ENCODE measurements at regions not wholly inside any gene's neighbourhood (a gene's known extent, or its start where the extent isn't known, plus 50 kb on each side); places are given as distances from the start of the nearest gene placed in this dataset.
"Not testable (repeated sequence)": the region's sequence is repeated elsewhere in the genome, so short reads cannot be mapped to it uniquely, and the experiment has no call there.

DNA sequence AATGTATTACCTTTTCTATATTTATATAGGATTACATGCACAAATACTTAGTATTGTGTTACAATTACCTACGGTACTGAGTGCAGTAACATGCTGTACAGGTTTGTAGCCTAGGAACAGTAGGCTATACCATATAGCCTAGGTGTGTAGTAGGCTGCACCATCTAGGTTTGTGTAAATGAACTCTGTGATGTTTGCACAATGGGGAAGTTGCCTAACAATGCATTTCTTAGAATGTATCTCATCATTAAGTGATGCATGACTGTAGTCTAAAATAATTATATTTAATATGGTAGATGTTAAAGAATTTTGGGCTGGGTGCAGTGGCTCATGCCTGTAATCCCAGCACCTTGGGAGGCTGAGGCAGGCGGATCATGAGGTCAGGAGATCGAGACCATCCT lies 281.0 kb downstream of the KLF13 start:
- H3K4me1 Mint-ChIP-seq: no peaks in the 10 kb centered on the region
- DNase-seq (no peak), ATAC-seq (no peak)
- no peak overlapping the region for H3K4me3 Mint-ChIP-seq
- H3K36me3 Mint-ChIP-seq (ENCODE audit: low read depth): peaks cover 2% of the 10 kb centered on the region
- H3K27me3 Mint-ChIP-seq: peaks cover 37% of the 10 kb centered on the region
- H3K9me3 ChIP-seq (ENCODE audit: control insufficient read depth, low read length, poor library complexity, severe bottlenecking): no peaks in the 10 kb centered on the region
- no peak overlapping the region for H3K27ac Mint-ChIP-seq

DNA sequence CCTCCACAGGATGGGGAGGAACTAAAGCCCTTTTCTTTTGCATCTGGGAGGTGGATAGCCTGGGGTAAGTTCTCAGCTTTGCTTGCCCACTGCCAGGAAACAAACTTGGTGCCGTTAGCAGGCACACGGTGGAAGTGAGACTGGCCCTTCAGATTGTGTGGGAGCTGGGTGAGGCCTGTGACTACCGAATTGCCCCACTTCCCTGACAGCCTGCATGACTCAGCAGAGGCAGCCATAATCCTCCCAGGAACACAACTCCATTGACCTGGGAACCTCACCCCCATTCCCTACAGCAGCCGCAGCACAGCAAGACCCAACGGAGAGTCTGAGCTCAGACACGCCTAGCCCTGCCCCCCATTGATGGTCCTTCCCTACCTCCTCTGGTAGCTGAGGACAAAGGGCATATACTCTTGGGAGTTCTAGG lies 282.6 kb downstream of the KLF13 start:
- H3K27ac Mint-ChIP-seq: no peak overlapping the region
- DNase-seq (no peak), ATAC-seq (no peak)
- H3K27me3 Mint-ChIP-seq: peaks cover 37% of the 10 kb centered on the region
- H3K4me1 Mint-ChIP-seq: no peaks in the 10 kb centered on the region
- no peaks in the 10 kb centered on the region for H3K9me3 ChIP-seq (ENCODE audit: control insufficient read depth, low read length, poor library complexity, severe bottlenecking)
- no peak overlapping the region for H3K4me3 Mint-ChIP-seq
- peaks cover 2% of the 10 kb centered on the region for H3K36me3 Mint-ChIP-seq (ENCODE audit: low read depth)

DNA sequence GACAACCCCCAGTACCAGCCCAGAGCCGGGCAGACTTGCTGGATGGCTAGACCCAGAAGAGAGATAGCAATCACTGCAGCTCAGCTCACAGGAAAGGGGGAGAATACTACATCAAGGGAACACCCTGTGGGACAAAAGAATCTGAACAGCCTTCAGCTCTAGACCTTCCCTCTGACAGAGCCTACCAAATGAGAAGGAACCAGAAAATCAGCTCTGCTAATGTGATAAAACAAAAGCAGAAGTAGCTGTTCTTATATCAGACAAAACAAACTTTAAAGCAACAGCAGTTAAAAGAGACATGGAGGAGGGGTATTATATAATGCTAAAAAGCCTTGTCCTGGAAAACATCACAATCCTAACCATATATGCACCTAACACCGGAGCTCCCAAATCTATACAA lies 283.3 kb downstream of the KLF13 start:
- no peaks in the 10 kb centered on the region for H3K9me3 ChIP-seq (ENCODE audit: control insufficient read depth, low read length, poor library complexity, severe bottlenecking)
- H3K4me3 Mint-ChIP-seq: no peak overlapping the region
- H3K27me3 Mint-ChIP-seq: peaks cover 34% of the 10 kb centered on the region
- DNase-seq (no peak), ATAC-seq (no peak)
- no peak overlapping the region for H3K27ac Mint-ChIP-seq
- peaks cover 2% of the 10 kb centered on the region for H3K36me3 Mint-ChIP-seq (ENCODE audit: low read depth)
- no peaks in the 10 kb centered on the region for H3K4me1 Mint-ChIP-seq

DNA sequence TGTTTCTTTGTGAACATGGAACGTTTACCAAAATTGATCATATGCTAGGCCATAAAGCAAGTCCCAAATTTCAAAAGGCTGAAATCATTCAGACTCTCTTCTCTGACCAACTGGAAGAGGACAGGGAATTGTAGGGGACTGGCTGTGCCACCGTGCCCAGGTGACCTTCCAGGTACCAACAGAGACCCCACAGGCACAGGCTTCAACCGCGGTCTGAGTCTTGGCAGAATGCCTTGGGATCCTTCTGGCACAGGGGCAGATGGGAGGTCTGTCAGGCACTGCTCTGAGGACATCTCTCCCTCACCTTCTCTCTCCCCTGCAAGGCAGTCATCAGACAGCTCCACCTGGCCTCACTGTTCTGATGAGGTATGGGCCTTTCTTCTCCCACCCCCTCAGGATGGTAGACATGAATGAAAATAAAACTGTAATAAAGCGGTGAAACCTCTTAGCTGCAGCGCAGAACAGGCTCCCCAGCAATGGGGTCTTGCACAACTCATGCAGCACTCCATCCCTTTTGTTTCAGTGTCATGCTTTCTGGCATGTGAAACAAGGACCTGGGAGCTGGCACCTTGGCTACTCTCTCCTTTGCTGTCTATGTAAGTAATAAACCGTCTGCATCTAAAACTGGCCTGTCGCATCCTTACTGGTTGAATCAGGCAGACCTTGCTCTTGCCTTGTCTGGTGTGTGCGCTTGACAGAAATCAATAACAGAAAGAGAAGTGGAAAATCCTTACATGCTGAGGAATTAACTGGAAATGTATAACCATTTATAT lies 289.2 kb downstream of the KLF13 start:
- no peaks in the 10 kb centered on the region for H3K36me3 Mint-ChIP-seq (ENCODE audit: low read depth)
- no peaks in the 10 kb centered on the region for H3K27me3 Mint-ChIP-seq

DNA sequence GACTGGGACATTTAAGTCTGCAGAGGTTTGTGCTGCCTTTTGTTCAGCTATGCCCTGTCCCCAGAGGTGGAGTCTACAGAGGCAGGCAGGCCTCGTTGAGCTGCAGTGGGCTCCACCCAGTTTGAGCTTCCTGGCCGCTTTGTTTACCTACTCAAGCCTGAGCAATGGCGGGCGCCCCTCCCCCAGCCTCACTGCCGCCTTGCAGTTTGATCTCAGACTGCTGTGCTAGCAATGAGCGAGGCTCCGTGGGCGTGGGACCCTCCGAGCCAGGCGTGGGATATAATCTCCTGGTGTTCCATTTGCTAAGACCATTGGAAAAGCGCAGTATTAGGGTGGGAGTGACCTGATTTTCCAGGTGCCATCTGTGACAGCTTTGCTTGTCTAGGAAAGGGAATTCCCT lies 296.7 kb downstream of the KLF13 start:
- not testable (repeated sequence) for H3K27ac Mint-ChIP-seq; DNase-seq; H3K9me3 ChIP-seq (ENCODE audit: control insufficient read depth, low read length, poor library complexity, severe bottlenecking); H3K4me1 Mint-ChIP-seq; H3K4me3 Mint-ChIP-seq; H3K36me3 Mint-ChIP-seq (ENCODE audit: low read depth); H3K27me3 Mint-ChIP-seq; ATAC-seq

More for the DNA sequence above, 289.2 kb downstream of the KLF13 start:
- no peaks in the 10 kb centered on the region for H3K9me3 ChIP-seq (ENCODE audit: control insufficient read depth, low read length, poor library complexity, severe bottlenecking)
- DNase-seq: no peak
- Mint-ChIP-seq H3K27ac (no peak overlapping the region), H3K4me1 (no peaks in the 10 kb centered on the region), H3K4me3 (no peak overlapping the region)
- ATAC-seq: no peak

DNA sequence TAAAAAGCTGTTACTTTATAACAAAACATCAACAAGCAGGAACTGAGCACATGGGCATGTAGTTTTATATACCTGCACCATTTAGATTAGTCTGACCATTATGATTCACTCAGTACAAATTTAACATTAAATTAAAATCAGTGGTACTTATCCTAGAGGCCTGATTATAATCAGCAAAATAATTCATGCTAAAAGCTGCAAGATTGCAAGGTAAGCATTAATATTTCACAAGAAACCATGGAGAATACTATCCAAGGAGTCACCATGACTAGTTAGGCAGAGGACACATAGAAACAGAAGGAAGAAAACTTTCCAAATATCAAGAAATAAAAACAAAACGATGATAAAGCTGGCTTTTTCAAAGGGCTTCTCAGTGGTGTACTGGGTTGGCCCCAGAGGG lies 297.5 kb downstream of the KLF13 start:
- not testable (repeated sequence) for H3K36me3 Mint-ChIP-seq (ENCODE audit: low read depth)

DNA sequence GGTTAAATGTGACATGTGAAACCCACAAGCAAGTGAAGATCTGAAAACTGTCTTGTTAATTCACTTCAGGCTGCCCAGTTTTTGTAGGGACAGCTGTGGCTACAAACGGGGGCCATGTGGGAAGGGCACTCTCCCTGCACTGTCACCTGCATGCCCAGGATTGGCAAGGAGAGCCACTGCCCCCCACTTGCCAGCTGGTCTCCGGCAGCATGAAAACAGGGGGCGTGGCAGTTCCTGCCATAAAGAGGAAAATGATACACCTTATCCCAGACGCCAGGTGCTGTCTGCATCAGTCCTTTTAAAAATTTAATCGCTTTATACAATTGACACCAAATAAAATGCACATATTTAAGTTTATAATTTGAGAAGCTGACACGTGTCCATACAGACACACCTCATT lies 309.1 kb downstream of the KLF13 start:
- peaks cover 22% of the 10 kb centered on the region for H3K27me3 Mint-ChIP-seq
- not testable (repeated sequence) for H3K27ac Mint-ChIP-seq, ATAC-seq

More for the DNA sequence above, 297.5 kb downstream of the KLF13 start:
- H3K4me3 Mint-ChIP-seq; H3K27me3 Mint-ChIP-seq; ATAC-seq; H3K9me3 ChIP-seq (ENCODE audit: control insufficient read depth, low read length, poor library complexity, severe bottlenecking); H3K4me1 Mint-ChIP-seq; DNase-seq; H3K27ac Mint-ChIP-seq: not testable (repeated sequence)

DNA sequence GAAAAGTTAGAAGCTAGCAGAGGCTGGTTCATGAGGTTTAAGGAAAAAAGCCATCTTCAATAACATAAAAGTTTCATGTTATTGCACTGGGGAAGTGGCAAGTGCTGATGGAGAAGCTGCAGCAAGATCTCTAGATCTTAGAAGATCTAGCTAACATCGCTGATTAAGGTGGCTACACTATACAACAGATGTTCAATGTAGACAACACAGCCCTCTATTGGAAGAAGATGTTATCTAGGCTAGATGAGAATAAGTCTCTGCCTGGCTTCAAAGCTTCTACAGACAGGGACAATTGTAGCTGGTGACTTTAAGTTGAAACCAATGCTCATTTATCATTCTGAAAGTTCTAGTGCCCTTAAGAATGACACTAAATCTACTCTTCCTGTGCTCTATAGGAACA lies 310.3 kb downstream of the KLF13 start:
- Mint-ChIP-seq H3K27me3 (peaks cover 17% of the 10 kb centered on the region), H3K4me1 (peaks cover 11% of the 10 kb centered on the region), H3K27ac (peak overlapping the region; percentile 59), H3K4me3 (peak overlapping the region; percentile 68)
- ATAC-seq: peak; percentile 42
- not testable (repeated sequence) for DNase-seq; H3K36me3 Mint-ChIP-seq (ENCODE audit: low read depth); H3K9me3 ChIP-seq (ENCODE audit: control insufficient read depth, low read length, poor library complexity, severe bottlenecking)

More for the DNA sequence above, 309.1 kb downstream of the KLF13 start:
- peaks cover 11% of the 10 kb centered on the region for H3K4me1 Mint-ChIP-seq
- not testable (repeated sequence) for H3K9me3 ChIP-seq (ENCODE audit: control insufficient read depth, low read length, poor library complexity, severe bottlenecking); H3K4me3 Mint-ChIP-seq; DNase-seq; H3K36me3 Mint-ChIP-seq (ENCODE audit: low read depth)

DNA sequence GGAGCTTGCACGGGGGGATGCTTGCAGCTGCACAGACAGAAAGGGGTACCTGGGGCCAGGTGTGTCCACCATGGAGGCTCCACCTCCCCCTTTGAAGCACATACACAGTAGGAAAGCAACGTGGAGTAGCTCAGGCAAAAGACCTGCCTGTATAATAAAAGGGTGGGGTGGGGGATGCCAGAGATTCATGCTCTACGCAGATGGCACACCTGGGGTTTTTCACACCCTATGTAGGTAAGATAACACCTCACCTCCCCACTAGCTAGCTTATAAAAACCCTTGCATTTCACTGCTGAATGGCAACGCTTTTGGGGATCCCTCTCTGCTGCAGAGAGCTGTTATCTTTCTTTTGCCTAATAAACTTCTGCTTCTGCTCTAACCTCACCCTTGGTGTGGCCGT lies 317.3 kb downstream of the KLF13 start:
- not testable (repeated sequence) for H3K27ac Mint-ChIP-seq; H3K36me3 Mint-ChIP-seq (ENCODE audit: low read depth); H3K4me3 Mint-ChIP-seq; H3K4me1 Mint-ChIP-seq; H3K9me3 ChIP-seq (ENCODE audit: control insufficient read depth, low read length, poor library complexity, severe bottlenecking); DNase-seq; ATAC-seq
- H3K27me3 Mint-ChIP-seq: peaks cover 50% of the 10 kb centered on the region

DNA sequence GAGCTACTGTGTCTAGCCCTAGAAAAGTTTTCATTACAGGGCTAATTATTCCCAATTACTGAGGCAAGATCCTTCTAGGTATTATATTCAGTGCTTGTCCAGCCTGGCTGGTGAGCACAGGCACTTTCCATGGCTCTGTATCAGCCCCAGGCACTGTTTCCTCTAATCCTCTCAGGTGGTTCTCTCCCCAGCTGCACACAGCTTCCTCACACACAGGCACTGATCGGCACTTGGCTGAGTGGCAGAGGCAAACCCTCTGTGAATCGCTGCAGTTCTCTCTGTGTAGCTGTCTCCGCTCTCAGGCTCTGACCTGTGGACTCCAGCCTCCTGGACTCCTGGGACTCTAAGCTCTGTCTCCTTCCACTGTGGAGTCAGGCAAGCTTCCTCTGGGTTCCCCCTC lies 318.1 kb downstream of the KLF13 start:
- H3K27me3 Mint-ChIP-seq: peaks cover 57% of the 10 kb centered on the region
- H3K36me3 Mint-ChIP-seq (ENCODE audit: low read depth): not testable (repeated sequence)

DNA sequence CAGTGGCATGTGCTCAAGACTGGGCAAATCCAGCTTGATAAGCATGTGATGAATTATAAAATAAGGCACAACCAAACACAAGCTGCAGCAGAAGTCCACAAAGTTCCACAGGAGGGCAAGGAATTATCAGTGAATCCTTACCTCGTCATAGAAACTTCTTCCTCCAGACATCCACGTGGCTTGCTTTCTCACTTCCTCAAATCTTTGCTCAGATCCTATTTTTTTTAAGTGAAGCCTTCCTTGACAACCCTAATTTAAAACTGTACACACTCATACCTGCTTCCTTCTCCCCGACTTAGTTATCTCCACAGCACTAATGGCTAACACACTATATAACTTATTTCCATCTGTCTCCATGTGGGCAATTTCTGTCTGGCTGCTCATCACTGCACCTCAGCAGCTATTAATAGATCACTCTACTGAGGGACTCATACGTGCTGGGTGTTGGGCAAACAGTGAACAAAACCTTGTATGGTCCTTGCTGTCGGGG lies 320.7 kb downstream of the KLF13 start:
- not testable (repeated sequence) for H3K4me1 Mint-ChIP-seq; H3K27ac Mint-ChIP-seq; H3K36me3 Mint-ChIP-seq (ENCODE audit: low read depth); DNase-seq; H3K9me3 ChIP-seq (ENCODE audit: control insufficient read depth, low read length, poor library complexity, severe bottlenecking); ATAC-seq; H3K4me3 Mint-ChIP-seq
- peaks cover 52% of the 10 kb centered on the region for H3K27me3 Mint-ChIP-seq

More for the DNA sequence above, 318.1 kb downstream of the KLF13 start:
- H3K4me1 Mint-ChIP-seq; H3K9me3 ChIP-seq (ENCODE audit: control insufficient read depth, low read length, poor library complexity, severe bottlenecking); H3K27ac Mint-ChIP-seq; H3K4me3 Mint-ChIP-seq; DNase-seq; ATAC-seq: not testable (repeated sequence)

DNA sequence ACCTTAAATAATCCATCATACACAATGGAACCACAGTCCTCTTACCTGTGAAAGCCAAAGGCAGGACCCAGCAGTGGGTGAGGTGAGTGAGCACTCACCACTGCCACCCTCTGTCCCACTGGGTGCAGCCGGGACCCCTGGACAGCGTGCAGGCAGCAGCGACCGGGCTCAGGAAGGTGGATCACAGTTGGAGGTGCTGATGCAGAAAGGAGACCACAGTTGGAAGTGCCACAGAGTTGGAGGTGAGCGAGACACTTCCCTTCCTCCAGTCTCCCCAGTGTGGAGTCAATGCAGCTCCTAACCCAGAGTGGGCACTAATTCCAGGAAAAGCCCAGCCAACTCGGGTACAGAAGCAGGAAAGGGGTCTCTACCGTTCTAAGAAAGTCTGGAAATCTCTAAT lies 323.0 kb downstream of the KLF13 start:
- H3K4me3 Mint-ChIP-seq, H3K27ac Mint-ChIP-seq, ATAC-seq: not testable (repeated sequence)

DNA sequence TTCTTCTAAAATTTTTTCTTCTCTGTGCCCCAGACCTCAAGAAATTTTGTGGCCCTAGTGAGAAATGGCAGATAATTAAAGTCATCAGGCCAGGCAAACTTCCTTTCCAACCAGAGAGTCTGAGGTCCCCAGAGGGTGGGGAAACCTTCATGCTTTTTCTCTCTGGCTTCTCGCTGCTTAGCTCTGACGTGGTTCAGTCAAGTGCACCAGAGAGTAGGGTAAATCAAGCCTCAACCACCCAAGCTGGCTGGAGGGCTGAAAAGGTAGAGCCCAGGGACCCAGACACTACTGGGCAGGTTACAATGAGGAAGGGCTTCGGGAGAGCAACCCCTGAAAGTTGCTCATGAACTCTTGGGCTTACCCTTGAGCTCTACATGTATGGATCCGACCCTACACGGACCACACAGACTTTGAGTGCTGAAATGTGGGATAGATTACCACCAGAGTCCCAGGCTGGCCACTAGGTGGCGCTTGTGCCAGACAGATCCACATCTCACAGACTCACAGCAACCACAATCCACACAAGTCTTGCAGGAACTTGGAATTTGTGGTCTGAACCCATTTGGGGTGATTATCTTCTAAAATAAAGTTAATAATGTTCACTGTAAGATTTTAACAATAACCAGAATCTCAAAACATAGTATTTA lies 323.5 kb downstream of the KLF13 start:
- H3K27me3 Mint-ChIP-seq: peaks cover 34% of the 10 kb centered on the region
- not testable (repeated sequence) for H3K27ac Mint-ChIP-seq

More for the DNA sequence above, 323.0 kb downstream of the KLF13 start:
- H3K36me3 Mint-ChIP-seq (ENCODE audit: low read depth); H3K9me3 ChIP-seq (ENCODE audit: control insufficient read depth, low read length, poor library complexity, severe bottlenecking); DNase-seq; H3K4me1 Mint-ChIP-seq: not testable (repeated sequence)
- peaks cover 39% of the 10 kb centered on the region for H3K27me3 Mint-ChIP-seq

More for the DNA sequence above, 323.5 kb downstream of the KLF13 start:
- H3K4me3 Mint-ChIP-seq; H3K4me1 Mint-ChIP-seq; H3K9me3 ChIP-seq (ENCODE audit: control insufficient read depth, low read length, poor library complexity, severe bottlenecking); H3K36me3 Mint-ChIP-seq (ENCODE audit: low read depth): not testable (repeated sequence)
- DNase-seq (peak; percentile 22 to 45 (median 25)), ATAC-seq (peak; percentile 54)

Data from T-helper 17 cell (primary cell).